ENCODE measurements at regions not wholly inside any gene's neighbourhood (a gene's known extent, or its start where the extent isn't known, plus 50 kb on each side); places are given as distances from the start of the nearest gene placed in this dataset.

GRCh38 chr20:55855052-55855451 lies 150.3 kb downstream of the CBLN4 start:
- no peaks in the 10 kb centered on the region for H3K36me3 Mint-ChIP-seq

DNA sequence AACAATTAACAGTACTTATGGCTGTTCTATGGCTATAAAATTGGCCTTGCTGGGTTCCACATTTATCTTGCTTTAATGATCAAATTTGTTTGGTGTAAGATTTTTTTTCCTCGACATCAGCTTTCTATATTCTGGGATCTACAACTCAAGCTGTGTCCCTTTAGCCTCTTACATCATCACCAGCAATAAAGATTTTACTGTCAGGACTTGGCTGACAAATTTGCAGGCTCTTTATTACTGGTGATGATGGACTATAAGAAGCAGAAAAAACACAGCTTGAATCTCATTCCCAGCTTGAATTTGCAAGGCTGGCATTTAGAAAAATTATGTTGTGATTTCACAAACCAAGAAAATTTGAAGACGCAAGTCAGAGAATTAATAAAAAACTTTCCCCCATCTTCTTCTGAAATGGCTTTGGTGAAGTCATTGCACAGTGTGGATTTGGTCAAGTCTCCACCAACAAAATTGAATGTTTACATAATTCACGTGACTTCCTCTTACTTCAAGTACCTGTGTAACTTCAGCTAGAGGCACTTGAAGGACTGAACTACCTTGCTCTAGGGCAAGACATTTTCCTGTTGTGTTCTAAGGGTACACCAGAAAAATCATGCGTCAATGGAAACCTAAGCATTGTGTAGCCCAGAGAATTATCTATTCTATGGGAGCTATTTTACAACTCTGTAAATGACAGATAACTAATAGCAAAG lies 175.0 kb downstream of the CBLN4 start:
- Mint-ChIP-seq H3K4me3 (no peak overlapping the region), H3K36me3 (no peaks in the 10 kb centered on the region), H3K27me3 (no peaks in the 10 kb centered on the region), H3K27ac (no peak overlapping the region), H3K9me3 (ENCODE audit: low read depth) (peaks cover 9% of the 10 kb centered on the region), H3K4me1 (no peaks in the 10 kb centered on the region)
- ATAC-seq (no peak), DNase-seq (no peak)
- CTCF ChIA-PET, result no interaction called here

More at GRCh38 chr20:55855052-55855451, 150.3 kb downstream of the CBLN4 start:
- no peak overlapping the region for H3K27ac Mint-ChIP-seq
- H3K9me3 Mint-ChIP-seq (ENCODE audit: low read depth), result peaks cover 13% of the 10 kb centered on the region
- no peak overlapping the region for H3K4me3 Mint-ChIP-seq
- no peaks in the 10 kb centered on the region for H3K4me1 Mint-ChIP-seq
- CTCF ChIA-PET, result no interaction called here
- H3K27me3 Mint-ChIP-seq, result no peaks in the 10 kb centered on the region
- no peak for ATAC-seq
- no peak for DNase-seq

- no peak overlapping the region for H3K27ac Mint-ChIP-seq
- no peaks in the 10 kb centered on the region for H3K27me3 Mint-ChIP-seq
- CTCF ChIA-PET, result no interaction called here
- H3K4me3 Mint-ChIP-seq, result no peak overlapping the region
- no peaks in the 10 kb centered on the region for H3K4me1 Mint-ChIP-seq
- no peak for DNase-seq
- H3K36me3 Mint-ChIP-seq, result no peaks in the 10 kb centered on the region
- no peak for ATAC-seq
- peaks cover 3% of the 10 kb centered on the region for H3K9me3 Mint-ChIP-seq (ENCODE audit: low read depth)
Measured at GRCh38 chr20:55805138-55805537, 200.2 kb downstream of the CBLN4 start.

DNA sequence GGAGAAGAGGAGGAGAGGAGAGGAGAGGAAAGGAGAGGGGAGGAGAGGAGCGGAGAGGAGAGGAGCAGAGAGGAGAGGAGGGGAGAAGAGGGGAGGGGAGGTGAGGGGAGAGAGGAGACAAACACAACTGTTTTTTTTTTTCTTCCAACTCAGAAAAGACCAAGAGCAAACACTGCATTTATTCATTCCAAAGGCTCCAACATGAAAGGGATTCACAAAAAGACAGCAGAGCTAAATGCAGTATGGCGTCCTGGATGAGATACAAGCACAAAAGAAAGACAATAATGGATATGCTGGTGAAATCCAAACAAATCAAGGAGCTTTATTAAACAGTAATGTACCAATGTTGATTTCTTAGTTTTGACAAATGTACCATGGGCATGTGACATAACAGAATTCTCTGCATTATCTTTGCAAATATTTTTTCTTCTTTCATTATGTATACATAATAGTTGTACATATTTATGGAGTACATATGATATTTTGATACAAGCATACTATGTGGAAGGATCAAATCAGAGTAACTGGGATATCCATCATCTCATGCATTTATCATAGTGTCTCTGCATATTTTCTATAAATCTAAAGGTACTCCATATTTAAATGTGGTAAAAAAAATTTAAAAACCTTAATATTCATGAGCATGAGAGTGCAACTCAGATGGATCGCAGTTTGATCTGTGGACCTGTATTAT lies 204.6 kb downstream of the CBLN4 start:
- Mint-ChIP-seq H3K27ac (no peak overlapping the region), H3K4me3 (no peak overlapping the region), H3K27me3 (no peaks in the 10 kb centered on the region), H3K4me1 (no peaks in the 10 kb centered on the region), H3K9me3 (ENCODE audit: low read depth) (peaks cover 6% of the 10 kb centered on the region), H3K36me3 (no peaks in the 10 kb centered on the region)
- CTCF ChIA-PET, result no interaction called here
- ATAC-seq, result no peak
- DNase-seq, result no peak

DNA sequence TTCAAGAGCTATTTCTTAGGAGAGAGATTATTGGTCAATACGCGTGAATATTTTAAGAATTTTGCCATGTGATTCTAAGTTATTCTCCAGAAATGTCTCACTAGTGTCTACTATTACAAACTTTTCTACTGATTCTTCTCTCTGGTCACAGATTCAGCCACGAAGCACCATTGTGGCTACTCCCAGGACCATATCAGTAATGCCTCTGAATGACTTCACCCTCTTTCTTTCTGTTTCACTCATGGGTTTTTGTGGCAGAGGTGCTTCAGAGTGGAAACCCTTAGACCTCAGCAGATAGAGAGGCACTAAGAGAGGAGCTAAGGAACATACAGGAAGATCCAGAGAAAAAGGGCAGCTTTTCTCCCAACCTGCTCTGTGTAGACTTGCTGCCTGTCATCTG lies 211.3 kb downstream of the CBLN4 start:
- Mint-ChIP-seq H3K27me3 (no peaks in the 10 kb centered on the region), H3K4me3 (no peak overlapping the region), H3K36me3 (no peaks in the 10 kb centered on the region), H3K27ac (no peak overlapping the region), H3K9me3 (ENCODE audit: low read depth) (peaks cover 17% of the 10 kb centered on the region), H3K4me1 (no peaks in the 10 kb centered on the region)
- no peak for ATAC-seq
- CTCF ChIA-PET, result no interaction called here
- no peak for DNase-seq

DNA sequence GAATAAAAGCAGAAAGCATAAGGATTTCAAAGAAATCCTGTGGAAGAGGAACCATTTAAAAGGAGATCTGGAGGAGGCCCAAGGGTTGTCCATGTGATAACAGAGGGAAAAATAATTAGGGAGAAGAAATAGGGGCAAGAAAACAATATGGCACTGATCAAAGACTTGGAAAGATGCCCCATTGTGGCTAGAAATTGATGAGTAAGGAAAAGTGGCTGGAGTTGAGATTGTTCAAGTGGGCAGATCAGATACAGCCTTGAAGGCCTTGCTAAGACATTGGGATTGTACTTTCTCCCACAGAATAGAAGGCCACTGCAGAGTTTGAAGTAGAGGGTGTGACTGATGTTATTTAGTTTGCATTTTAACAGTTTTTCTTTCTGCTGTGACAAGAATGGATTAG lies 213.3 kb downstream of the CBLN4 start:
- Mint-ChIP-seq H3K4me3 (no peak overlapping the region), H3K27me3 (no peaks in the 10 kb centered on the region), H3K27ac (no peak overlapping the region), H3K36me3 (no peaks in the 10 kb centered on the region), H3K9me3 (ENCODE audit: low read depth) (peaks cover 13% of the 10 kb centered on the region), H3K4me1 (no peaks in the 10 kb centered on the region)
- ATAC-seq (no peak), DNase-seq (no peak)
- CTCF ChIA-PET, result no interaction called here

DNA sequence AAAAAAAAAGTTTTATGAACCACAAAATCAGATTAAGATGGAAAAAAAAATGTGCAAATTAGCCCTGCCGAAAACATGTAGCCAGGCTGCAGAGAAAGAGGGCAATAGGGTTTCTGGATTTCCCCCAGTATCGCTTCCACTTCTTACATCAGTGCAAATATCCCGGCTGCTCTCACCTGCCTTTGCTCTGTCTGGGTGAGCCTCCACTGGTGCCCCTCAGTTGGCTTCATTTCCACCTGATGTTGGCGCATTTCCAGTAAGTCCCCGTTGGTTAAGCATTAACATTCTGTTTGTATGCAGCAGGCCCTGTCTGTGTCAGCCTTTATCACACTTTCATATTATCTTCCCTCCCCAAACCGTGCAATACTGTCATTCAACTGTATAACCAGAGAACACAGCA lies 215.1 kb downstream of the CBLN4 start:
- no peaks in the 10 kb centered on the region for H3K27me3 Mint-ChIP-seq
- no peaks in the 10 kb centered on the region for H3K4me1 Mint-ChIP-seq
- H3K36me3 Mint-ChIP-seq, result no peaks in the 10 kb centered on the region
- CTCF ChIA-PET, result no interaction called here
- H3K4me3 Mint-ChIP-seq, result no peak overlapping the region
- DNase-seq, result no peak
- H3K9me3 Mint-ChIP-seq (ENCODE audit: low read depth), result peaks cover 19% of the 10 kb centered on the region
- no peak overlapping the region for H3K27ac Mint-ChIP-seq
- ATAC-seq, result no peak

- CTCF ChIA-PET, result no interaction called here
- Mint-ChIP-seq H3K27ac (no peak overlapping the region), H3K4me1 (no peaks in the 10 kb centered on the region), H3K27me3 (no peaks in the 10 kb centered on the region), H3K4me3 (no peak overlapping the region), H3K9me3 (ENCODE audit: low read depth) (peaks cover 13% of the 10 kb centered on the region), H3K36me3 (no peaks in the 10 kb centered on the region)
- no peak for DNase-seq
- ATAC-seq, result no peak
Measured at GRCh38 chr20:55784036-55784435, 221.3 kb downstream of the CBLN4 start.

DNA sequence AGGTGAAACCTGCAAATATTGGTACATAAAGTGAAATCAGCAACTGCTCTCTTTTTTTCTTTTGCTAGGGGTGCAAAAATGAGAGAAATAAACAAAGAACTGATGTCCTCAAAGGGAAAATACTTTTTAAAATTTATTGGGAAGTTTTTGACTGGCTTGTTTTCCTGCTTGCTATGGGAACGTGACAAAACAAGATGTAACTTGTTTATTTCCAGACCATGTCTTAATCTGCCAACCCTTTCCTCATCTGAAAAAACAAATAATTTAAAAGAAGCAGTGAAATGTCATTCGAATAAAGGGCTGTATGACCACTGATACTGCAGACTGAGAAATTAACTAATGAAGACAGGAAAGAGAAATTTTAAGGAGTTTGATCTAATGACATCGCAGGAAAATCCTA lies 221.9 kb downstream of the CBLN4 start:
- H3K4me1 Mint-ChIP-seq, result no peaks in the 10 kb centered on the region
- CTCF ChIA-PET, result no interaction called here
- H3K27ac Mint-ChIP-seq, result no peak overlapping the region
- ATAC-seq (no peak), DNase-seq (no peak)
- H3K36me3 Mint-ChIP-seq, result no peaks in the 10 kb centered on the region
- peaks cover 14% of the 10 kb centered on the region for H3K9me3 Mint-ChIP-seq (ENCODE audit: low read depth)
- no peak overlapping the region for H3K4me3 Mint-ChIP-seq
- H3K27me3 Mint-ChIP-seq, result no peaks in the 10 kb centered on the region

- Mint-ChIP-seq H3K27ac (no peak overlapping the region), H3K36me3 (no peaks in the 10 kb centered on the region), H3K4me3 (no peak overlapping the region), H3K4me1 (no peaks in the 10 kb centered on the region), H3K9me3 (ENCODE audit: low read depth) (peaks cover 14% of the 10 kb centered on the region), H3K27me3 (no peaks in the 10 kb centered on the region)
- ATAC-seq, result no peak
- DNase-seq, result no peak
- CTCF ChIA-PET, result no interaction called here
Measured at GRCh38 chr20:55782912-55783253, 222.4 kb downstream of the CBLN4 start.

- Mint-ChIP-seq H3K4me1 (no peaks in the 10 kb centered on the region), H3K36me3 (no peaks in the 10 kb centered on the region), H3K27ac (no peak overlapping the region), H3K27me3 (no peaks in the 10 kb centered on the region), H3K9me3 (ENCODE audit: low read depth) (peaks cover 14% of the 10 kb centered on the region), H3K4me3 (no peak overlapping the region)
- CTCF ChIA-PET, result no interaction called here
- no peak for DNase-seq
- ATAC-seq, result no peak
Measured at GRCh38 chr20:55782224-55782911, 223.0 kb downstream of the CBLN4 start.

GRCh38 chr20:55778796-55779195 lies 226.5 kb downstream of the CBLN4 start:
- H3K4me3 Mint-ChIP-seq, result no peak overlapping the region
- CTCF ChIA-PET, result no interaction called here
- ATAC-seq, result no peak
- no peaks in the 10 kb centered on the region for H3K27me3 Mint-ChIP-seq
- H3K27ac Mint-ChIP-seq, result no peak overlapping the region
- no peak for DNase-seq
- no peaks in the 10 kb centered on the region for H3K36me3 Mint-ChIP-seq
- peaks cover 12% of the 10 kb centered on the region for H3K9me3 Mint-ChIP-seq (ENCODE audit: low read depth)
- H3K4me1 Mint-ChIP-seq, result no peaks in the 10 kb centered on the region

- Mint-ChIP-seq H3K27ac (no peak overlapping the region), H3K4me1 (no peaks in the 10 kb centered on the region), H3K9me3 (ENCODE audit: low read depth) (peaks cover 12% of the 10 kb centered on the region), H3K36me3 (no peaks in the 10 kb centered on the region), H3K27me3 (no peaks in the 10 kb centered on the region), H3K4me3 (no peak overlapping the region)
- ATAC-seq, result no peak
- DNase-seq, result no peak
- CTCF ChIA-PET, result no interaction called here
Measured at GRCh38 chr20:55777641-55778040, 227.7 kb downstream of the CBLN4 start.

DNA sequence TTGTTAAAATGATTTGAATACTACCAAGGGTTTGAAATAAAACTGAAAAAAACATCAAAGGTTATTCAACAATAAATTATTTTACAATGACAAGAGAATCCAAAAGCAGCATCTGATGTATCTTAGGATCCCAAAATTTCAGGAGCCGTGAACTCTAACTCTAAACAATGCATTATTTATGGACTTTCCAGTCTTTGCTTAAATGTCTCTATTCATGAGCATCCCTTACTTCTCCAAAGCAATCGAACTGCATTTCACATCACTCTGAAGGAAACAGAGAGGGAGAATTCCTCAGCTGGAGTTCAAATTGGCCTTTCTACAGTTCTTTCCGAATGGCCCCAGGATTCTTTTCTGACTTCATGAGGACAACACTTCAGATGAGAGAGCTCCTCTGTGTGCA lies 229.1 kb downstream of the CBLN4 start:
- CTCF ChIA-PET, result no interaction called here
- Mint-ChIP-seq H3K27ac (no peak overlapping the region), H3K27me3 (no peaks in the 10 kb centered on the region), H3K9me3 (ENCODE audit: low read depth) (peaks cover 12% of the 10 kb centered on the region), H3K36me3 (no peaks in the 10 kb centered on the region), H3K4me1 (no peaks in the 10 kb centered on the region), H3K4me3 (no peak overlapping the region)
- DNase-seq, result no peak
- ATAC-seq, result no peak
